Activated naive CD8-positive, alpha-beta T cell treated with anti-CD3 and anti-CD28 coated beads, Interleukin-2, amount 10 ng/mL, durations not matched to agents 7 days and 5 days (primary cell): ENCODE measurements at regions not wholly inside any gene's neighbourhood (a gene's known extent, or its start where the extent isn't known, plus 50 kb on each side); places are given as distances from the start of the nearest gene placed in this dataset.

Experiments used
- ATAC-seq: fragments of 150-1000 bp; cut with Tn5 transposase; one replicate; pipeline ENCODE4 v1.10.0; 2021; ENCODE audit warnings: low read depth, moderate library complexity
- POLR2A ChIA-PET: fragments of 350-600 bp; sonication (Branson Sonifier 250); formaldehyde crosslinking; loops from one replicate; lab custom pipeline; 2021; ENCODE audit warnings: antibody characterized with exemption; lab: Charles Lee
- DNase-seq: peaks from one replicate; pipeline ENCODE4 v3.0.0; 2021
- H3K27ac Mint-ChIP-seq: one replicate; pipeline ENCODE4 v1.8.0; 2022; ENCODE audit warnings: mild to moderate bottlenecking, mixed read lengths
- H3K27me3 Mint-ChIP-seq: one replicate; pipeline ENCODE4 v1.8.0; 2022; ENCODE audit warnings: mild to moderate bottlenecking, moderate library complexity, mixed read lengths
- H3K36me3 Mint-ChIP-seq: one replicate; pipeline ENCODE4 v1.8.0; 2021; ENCODE audit warnings: mild to moderate bottlenecking, mixed read lengths
- H3K4me1 Mint-ChIP-seq: one replicate; pipeline ENCODE4 v1.8.0; 2021; ENCODE audit warnings: mixed read lengths
- H3K4me3 Mint-ChIP-seq: one replicate; pipeline ENCODE4 v1.8.0; 2022; ENCODE audit warnings: mild to moderate bottlenecking, moderate library complexity, mixed read lengths
- H3K9me3 Mint-ChIP-seq: one replicate; pipeline ENCODE4 v1.8.0; 2021; ENCODE audit warnings: mixed read lengths

DNA sequence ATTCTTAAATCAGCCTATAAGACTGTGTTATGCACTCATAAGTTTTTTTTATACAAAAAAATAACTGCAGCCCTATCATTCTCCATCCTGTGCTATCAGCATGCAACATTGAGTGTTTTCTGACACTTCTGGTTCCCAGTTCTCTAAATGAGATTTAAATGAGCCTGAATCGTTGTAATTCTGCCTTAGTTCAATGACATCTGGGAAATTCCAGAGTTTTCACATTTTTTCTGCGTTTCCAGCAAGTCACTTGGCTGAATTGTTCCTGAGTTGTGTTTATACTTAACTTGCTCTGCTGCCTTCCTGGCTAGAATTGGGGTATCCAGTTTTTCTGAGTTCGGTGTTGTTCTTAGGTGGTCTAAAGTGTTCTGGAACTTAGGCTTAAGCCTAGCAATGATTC lies 636.1 kb upstream of the FZD8 start:
- Mint-ChIP-seq H3K36me3 (no peaks in the 10 kb centered on the region), H3K9me3 (peaks cover 18% of the 10 kb centered on the region), H3K27me3 (no peaks in the 10 kb centered on the region), H3K4me1 (no peaks in the 10 kb centered on the region), H3K27ac (no peak overlapping the region), H3K4me3 (no peak overlapping the region)
- no peak for ATAC-seq
- POLR2A ChIA-PET = no interaction called here
- DNase-seq = no peak

DNA sequence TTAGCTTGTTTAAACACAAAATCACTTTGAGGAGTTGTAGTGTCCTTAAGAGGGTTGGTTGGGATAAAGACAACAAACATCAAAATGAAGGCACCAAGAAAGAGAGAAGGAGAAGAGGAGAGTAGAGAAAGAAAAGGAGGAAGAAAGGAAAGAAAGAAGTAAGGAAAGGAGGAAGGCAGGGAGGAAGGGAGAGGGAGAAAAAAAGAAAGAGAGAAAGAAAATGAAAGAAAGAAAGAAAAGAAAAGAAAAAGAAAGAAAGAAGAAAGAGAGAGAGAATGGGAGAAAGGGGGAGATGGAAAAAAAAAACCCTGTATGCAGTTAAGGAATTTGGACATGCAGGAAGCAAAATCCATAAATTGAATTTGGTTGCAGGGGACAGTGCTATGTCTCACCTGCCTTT lies 635.4 kb upstream of the FZD8 start:
- no peak for DNase-seq
- no peak for ATAC-seq
- H3K9me3 Mint-ChIP-seq = peaks cover 17% of the 10 kb centered on the region
- H3K27me3 Mint-ChIP-seq = no peaks in the 10 kb centered on the region
- POLR2A ChIA-PET = no interaction called here
- H3K4me3 Mint-ChIP-seq = no peak overlapping the region
- no peaks in the 10 kb centered on the region for H3K4me1 Mint-ChIP-seq
- H3K27ac Mint-ChIP-seq = no peak overlapping the region
- H3K36me3 Mint-ChIP-seq = no peaks in the 10 kb centered on the region

DNA sequence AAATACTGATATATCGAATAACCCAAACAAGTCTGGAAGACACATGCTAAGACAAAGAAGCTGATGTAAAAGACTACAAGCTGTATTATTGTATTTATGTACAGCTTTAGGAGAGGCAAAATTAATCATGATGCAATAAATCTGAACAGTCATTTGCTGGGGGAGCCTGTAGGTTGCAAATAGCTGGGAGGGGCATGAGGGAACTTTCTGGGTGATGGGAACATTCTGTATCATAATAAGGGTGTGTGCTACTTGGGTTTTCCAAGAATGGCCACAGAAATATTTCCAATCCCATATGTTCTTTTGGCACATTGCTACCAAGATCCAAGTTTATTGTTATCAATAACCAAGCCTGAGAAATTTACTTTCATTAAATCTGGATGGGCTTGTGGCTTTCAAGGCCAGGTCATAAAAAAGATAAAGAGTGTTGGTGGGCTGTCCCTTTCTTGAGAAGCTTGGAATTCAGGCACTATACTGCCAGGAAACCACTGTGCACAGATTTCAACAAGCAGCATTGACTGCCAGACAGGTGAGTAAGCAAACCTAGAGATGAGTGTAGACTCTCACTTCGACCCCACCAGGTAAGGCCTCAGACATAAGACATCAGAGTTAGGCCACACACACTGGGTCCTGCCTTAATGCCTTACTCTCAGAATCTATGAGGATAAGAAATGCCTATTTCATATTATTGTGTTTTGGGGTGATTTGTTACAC lies 629.7 kb upstream of the FZD8 start:
- H3K9me3 Mint-ChIP-seq = peaks cover 15% of the 10 kb centered on the region
- H3K27me3 Mint-ChIP-seq = no peaks in the 10 kb centered on the region
- DNase-seq (no peak), ATAC-seq (no peak)
- POLR2A ChIA-PET = no interaction called here
- H3K4me1 Mint-ChIP-seq = no peaks in the 10 kb centered on the region
- H3K36me3 Mint-ChIP-seq = no peaks in the 10 kb centered on the region
- no peak overlapping the region for H3K4me3 Mint-ChIP-seq
- no peak overlapping the region for H3K27ac Mint-ChIP-seq

DNA sequence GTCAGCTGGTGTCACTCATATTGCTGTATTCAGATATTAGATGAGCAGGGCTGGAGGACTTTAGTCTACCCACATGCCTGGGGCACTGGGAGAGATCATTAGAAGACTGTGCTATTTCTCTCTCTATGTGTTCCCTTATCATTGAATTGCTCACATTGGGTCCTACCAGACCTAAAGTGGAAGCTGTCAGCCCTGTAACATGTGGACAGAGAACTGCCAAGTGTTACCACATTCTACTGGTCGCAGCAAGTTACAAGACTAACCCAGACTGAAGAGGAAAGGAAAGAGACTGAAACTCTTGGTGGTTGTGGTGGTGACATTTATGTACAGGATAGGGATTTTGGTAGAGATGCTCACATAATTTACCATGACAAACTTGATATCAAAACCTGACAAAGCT lies 627.1 kb upstream of the FZD8 start:
- no peak for DNase-seq
- Mint-ChIP-seq H3K27ac (no peak overlapping the region), H3K36me3 (no peaks in the 10 kb centered on the region), H3K27me3 (no peaks in the 10 kb centered on the region), H3K4me1 (no peaks in the 10 kb centered on the region), H3K4me3 (no peak overlapping the region), H3K9me3 (peaks cover 4% of the 10 kb centered on the region)
- POLR2A ChIA-PET = no interaction called here
- no peak for ATAC-seq

GRCh38 chr10:36266923-36267322 lies 624.8 kb upstream of the FZD8 start:
- H3K4me1 Mint-ChIP-seq = no peaks in the 10 kb centered on the region
- peaks cover 1% of the 10 kb centered on the region for H3K9me3 Mint-ChIP-seq
- H3K36me3 Mint-ChIP-seq = no peaks in the 10 kb centered on the region
- DNase-seq (no peak), ATAC-seq (no peak)
- H3K27me3 Mint-ChIP-seq = no peaks in the 10 kb centered on the region
- H3K4me3 Mint-ChIP-seq = no peak overlapping the region
- POLR2A ChIA-PET = no interaction called here
- no peak overlapping the region for H3K27ac Mint-ChIP-seq

DNA sequence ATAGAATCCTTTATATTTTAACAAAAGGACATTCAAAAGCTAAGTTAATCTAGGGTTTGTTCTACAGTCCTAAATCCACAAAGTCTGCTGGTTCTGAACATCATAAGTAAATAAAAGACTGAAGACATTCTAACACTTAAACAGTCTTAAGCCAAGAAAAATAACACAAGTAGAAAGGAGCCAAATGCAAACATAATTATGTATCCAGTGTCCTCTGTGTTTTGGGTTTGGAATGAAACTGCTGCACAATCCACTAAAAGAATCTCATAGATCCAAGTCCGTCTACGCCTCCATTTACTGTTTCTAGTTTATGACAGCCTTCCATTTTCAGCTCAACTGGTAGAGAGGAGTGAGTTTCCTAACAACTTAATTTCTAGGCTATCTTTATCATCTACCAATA lies 623.6 kb upstream of the FZD8 start:
- no peak overlapping the region for H3K4me3 Mint-ChIP-seq
- no peaks in the 10 kb centered on the region for H3K4me1 Mint-ChIP-seq
- H3K9me3 Mint-ChIP-seq = peaks cover 1% of the 10 kb centered on the region
- POLR2A ChIA-PET = no interaction called here
- ATAC-seq = no peak
- H3K27ac Mint-ChIP-seq = no peak overlapping the region
- no peak for DNase-seq
- H3K27me3 Mint-ChIP-seq = no peaks in the 10 kb centered on the region
- no peaks in the 10 kb centered on the region for H3K36me3 Mint-ChIP-seq

DNA sequence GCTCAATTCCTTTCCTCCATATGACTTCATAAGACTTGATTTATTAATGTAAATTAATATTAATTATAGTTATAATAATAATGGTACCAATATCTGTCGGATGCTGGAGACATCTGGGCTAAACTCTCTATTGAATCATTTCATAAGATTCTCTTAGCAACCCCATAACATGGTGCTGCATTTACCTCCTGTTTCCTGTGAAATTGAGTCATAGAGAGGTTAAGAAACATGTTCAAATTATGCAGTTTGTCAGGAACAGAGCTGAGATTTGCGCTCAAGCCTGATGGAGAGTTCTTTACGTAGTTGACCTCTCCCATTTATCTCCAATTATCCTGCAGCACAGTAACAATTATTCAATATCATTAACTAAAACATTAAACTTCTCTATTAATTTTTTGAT lies 621.8 kb upstream of the FZD8 start:
- H3K27me3 Mint-ChIP-seq = no peaks in the 10 kb centered on the region
- POLR2A ChIA-PET = no interaction called here

DNA sequence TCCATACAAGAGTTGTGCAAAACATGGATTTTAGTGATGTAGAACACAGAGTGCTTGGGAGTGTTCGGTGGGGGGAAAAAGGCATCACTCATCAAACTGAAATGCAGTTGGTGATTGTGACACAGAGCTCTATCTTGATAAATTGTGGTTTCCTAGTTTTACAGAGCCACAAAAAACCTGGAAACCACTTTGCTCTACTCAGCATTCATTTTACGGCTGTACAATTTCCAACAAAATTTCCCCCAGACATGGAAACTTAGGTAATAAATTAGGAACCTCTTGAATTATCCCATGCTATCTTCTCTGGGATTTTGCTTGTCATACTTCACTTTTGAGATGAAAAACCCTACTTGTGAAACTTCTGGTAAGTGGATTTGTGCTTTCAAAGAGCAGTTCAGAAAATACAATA lies 614.9 kb upstream of the FZD8 start:
- peaks cover 4% of the 10 kb centered on the region for H3K9me3 Mint-ChIP-seq
- POLR2A ChIA-PET = no interaction called here
- H3K4me3 Mint-ChIP-seq = no peak overlapping the region
- H3K27me3 Mint-ChIP-seq = no peaks in the 10 kb centered on the region
- no peak for DNase-seq
- no peak overlapping the region for H3K27ac Mint-ChIP-seq
- ATAC-seq = no peak
- no peaks in the 10 kb centered on the region for H3K36me3 Mint-ChIP-seq
- no peaks in the 10 kb centered on the region for H3K4me1 Mint-ChIP-seq

More for the DNA sequence above, 621.8 kb upstream of the FZD8 start:
- Mint-ChIP-seq H3K27ac (no peak overlapping the region), H3K9me3 (peaks cover 5% of the 10 kb centered on the region), H3K4me3 (no peak overlapping the region), H3K4me1 (no peaks in the 10 kb centered on the region), H3K36me3 (no peaks in the 10 kb centered on the region)
- no peak for DNase-seq
- ATAC-seq = no peak

DNA sequence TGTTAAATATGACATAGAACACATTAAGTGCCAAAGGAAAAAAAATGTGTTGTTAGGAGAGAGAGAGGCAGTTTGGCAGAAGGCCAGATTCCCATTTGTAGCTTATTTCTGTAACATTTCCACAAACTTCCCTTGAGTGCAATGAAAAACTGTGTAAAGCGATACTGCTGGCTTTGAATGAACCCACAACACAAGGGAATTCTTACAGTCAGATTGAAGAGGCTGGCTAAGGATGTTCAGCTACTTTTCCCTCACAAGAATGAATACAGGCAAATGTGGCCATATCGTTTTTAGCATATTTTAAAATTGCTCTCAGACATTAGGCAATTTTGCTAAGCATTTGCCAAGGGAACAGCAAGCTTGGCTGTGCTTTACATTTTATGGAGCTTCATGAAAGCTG lies 614.1 kb upstream of the FZD8 start:
- Mint-ChIP-seq H3K27ac (no peak overlapping the region), H3K27me3 (no peaks in the 10 kb centered on the region), H3K4me1 (no peaks in the 10 kb centered on the region), H3K4me3 (no peak overlapping the region), H3K36me3 (no peaks in the 10 kb centered on the region), H3K9me3 (peaks cover 4% of the 10 kb centered on the region)
- ATAC-seq = no peak
- DNase-seq = no peak
- POLR2A ChIA-PET = no interaction called here

DNA sequence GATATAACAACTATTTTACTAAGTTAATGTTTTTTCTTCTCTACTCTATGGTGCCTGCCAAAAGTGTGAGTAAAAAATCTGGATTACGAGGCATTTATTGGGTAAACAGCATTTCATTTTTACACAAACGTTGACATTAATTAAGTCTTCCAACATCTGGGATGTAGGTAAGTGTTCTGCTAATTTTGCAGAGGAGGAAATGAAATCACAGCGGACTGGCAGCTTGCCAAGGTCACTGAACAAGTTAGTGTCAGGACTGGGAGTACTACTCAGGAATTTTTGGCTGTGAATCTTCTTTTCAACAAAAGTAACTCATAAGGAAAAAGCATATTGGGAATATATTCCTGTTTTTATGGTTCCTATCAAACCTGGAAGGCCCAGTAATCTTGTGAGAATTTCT lies 612.1 kb upstream of the FZD8 start:
- ATAC-seq = no peak
- Mint-ChIP-seq H3K4me1 (no peaks in the 10 kb centered on the region), H3K27me3 (no peaks in the 10 kb centered on the region), H3K4me3 (no peak overlapping the region), H3K27ac (no peak overlapping the region), H3K36me3 (no peaks in the 10 kb centered on the region), H3K9me3 (no peaks in the 10 kb centered on the region)
- no peak for DNase-seq
- POLR2A ChIA-PET = no interaction called here

DNA sequence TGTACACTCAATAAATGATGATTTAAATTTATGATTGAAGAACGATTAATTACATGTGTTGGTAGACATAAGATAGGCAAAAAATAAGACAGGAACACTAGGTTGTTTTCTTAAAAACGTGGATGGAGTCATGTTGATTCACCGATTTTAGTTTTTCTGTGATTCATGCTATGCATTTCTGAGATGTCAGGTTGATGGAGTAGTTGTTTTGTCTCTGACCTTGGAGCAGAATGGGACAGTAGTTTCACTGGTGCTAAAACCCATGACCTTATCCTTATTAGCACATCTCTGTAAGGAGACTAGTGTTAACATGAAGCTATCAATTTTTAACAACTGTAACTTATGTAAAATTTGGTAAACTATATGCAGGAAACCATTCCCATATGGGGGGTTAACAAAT lies 611.6 kb upstream of the FZD8 start:
- no peak overlapping the region for H3K4me3 Mint-ChIP-seq
- no peak for DNase-seq
- H3K27ac Mint-ChIP-seq = no peak overlapping the region
- no peaks in the 10 kb centered on the region for H3K27me3 Mint-ChIP-seq
- H3K9me3 Mint-ChIP-seq = no peaks in the 10 kb centered on the region
- ATAC-seq = no peak
- no peaks in the 10 kb centered on the region for H3K4me1 Mint-ChIP-seq
- POLR2A ChIA-PET = no interaction called here
- no peaks in the 10 kb centered on the region for H3K36me3 Mint-ChIP-seq

DNA sequence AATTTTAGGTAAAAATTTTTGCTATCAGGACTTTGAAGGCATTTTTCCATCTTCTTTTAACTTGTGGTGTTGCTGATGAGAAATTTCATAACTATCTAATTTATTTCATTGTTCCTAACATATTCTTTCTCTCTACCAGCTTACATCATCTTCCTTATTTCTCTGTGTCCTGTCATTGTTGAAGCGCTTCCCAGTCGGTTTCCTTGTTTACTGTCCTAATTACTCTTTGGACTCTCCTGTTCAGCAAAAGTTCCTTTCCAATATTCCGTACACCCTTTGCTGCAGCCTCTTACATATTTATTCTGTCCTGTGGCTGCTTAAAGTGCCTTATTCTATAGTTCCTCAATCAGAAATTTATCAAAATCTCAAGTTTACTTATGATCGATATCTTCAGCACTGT lies 609.0 kb upstream of the FZD8 start:
- H3K4me3 Mint-ChIP-seq = no peak overlapping the region
- H3K36me3 Mint-ChIP-seq = no peaks in the 10 kb centered on the region
- POLR2A ChIA-PET = no interaction called here
- DNase-seq (no peak), ATAC-seq (no peak)
- H3K27me3 Mint-ChIP-seq = no peaks in the 10 kb centered on the region
- no peaks in the 10 kb centered on the region for H3K9me3 Mint-ChIP-seq
- no peak overlapping the region for H3K27ac Mint-ChIP-seq
- no peaks in the 10 kb centered on the region for H3K4me1 Mint-ChIP-seq

GRCh38 chr10:36248304-36248981 lies 606.3 kb upstream of the FZD8 start:
- POLR2A ChIA-PET = no interaction called here
- Mint-ChIP-seq H3K4me3 (no peak overlapping the region), H3K9me3 (no peaks in the 10 kb centered on the region), H3K27me3 (no peaks in the 10 kb centered on the region), H3K36me3 (no peaks in the 10 kb centered on the region), H3K4me1 (no peaks in the 10 kb centered on the region), H3K27ac (no peak overlapping the region)
- ATAC-seq = no peak
- no peak for DNase-seq

GRCh38 chr10:36247478-36247877 lies 605.4 kb upstream of the FZD8 start:
- POLR2A ChIA-PET = no interaction called here
- Mint-ChIP-seq H3K4me3 (no peak overlapping the region), H3K27me3 (no peaks in the 10 kb centered on the region), H3K9me3 (peaks cover 5% of the 10 kb centered on the region), H3K4me1 (no peaks in the 10 kb centered on the region), H3K36me3 (no peaks in the 10 kb centered on the region), H3K27ac (no peak overlapping the region)
- ATAC-seq (no peak), DNase-seq (no peak)
